OCI-LY7 (cell line): ENCODE measurements at regions not wholly inside any gene's neighbourhood (a gene's known extent, or its start where the extent isn't known, plus 50 kb on each side); places are given as distances from the start of the nearest gene placed in this dataset.

ENCODE experiments used
- CTCF ChIP-seq: fragments of 200-600 bp; sonication (generic); conservative IDR thresholded peaks from 2 replicates; pipeline ENCODE4 v1.5.1; 2014; ENCODE audit warnings: mild to moderate bottlenecking, antibody characterized with exemption, low read length, moderate library complexity, mixed read lengths
- EZH2phosphoT487 ChIP-seq: fragments of 200-600 bp; sonication (generic); IDR thresholded peaks from 2 replicates; pipeline ENCODE4 v1.6.1; 2018; ENCODE audit warnings: low read depth, borderline replicate concordance, mild to moderate bottlenecking, mixed run types, antibody characterized with exemption, low read length, moderate library complexity, mixed read lengths

DNA sequence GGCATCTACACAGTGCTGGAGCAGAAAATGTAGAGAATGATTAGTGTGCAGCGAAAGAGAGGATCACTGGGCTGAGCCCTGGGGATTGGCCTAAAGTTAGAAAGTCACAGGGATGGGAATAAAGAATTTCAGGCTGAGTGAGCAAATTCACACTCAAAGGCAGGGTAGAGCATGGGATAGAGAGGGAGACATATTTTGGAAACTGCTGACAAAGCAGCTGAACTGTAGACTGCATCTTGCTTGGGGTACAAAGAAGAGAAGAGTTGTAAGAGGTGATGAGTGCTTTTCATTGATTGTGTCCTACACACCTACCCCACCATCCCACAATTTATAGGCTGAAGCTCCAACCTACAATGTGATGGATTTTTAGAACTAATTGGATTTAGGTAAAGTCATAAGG is 677.8 kb downstream of the TAF11L14 start:
- TF ChIP-seq CTCF (no peak), EZH2phosphoT487 (no peak)
